Vagina (tissue), 2 donors: ENCODE measurements at regions not wholly inside any gene's neighbourhood (a gene's known extent, or its start where the extent isn't known, plus 50 kb on each side); places are given as distances from the start of the nearest gene placed in this dataset.

ENCODE experiments used
- DNase-seq, 2 donors: peaks; one replicate each; pipeline ENCODE4 v3.0.0-alpha.2; 2017; ENCODE audit errors: extremely low spot score in 2 of 2
- H3K27ac ChIP-seq: fragments of 200-600 bp; sonication (generic); one replicate; pipeline ENCODE4 v1.5.1; 2019
- H3K27me3 ChIP-seq: fragments of 200-600 bp; sonication (generic); one replicate; pipeline ENCODE4 v1.5.1; 2019
- H3K36me3 ChIP-seq, 2 donors: fragments of 200-600 bp; sonication (generic); one replicate each; pipeline ENCODE4 v1.5.1; 2017 to 2019
- H3K4me1 ChIP-seq: fragments of 200-600 bp; sonication (generic); one replicate; pipeline ENCODE4 v1.5.1; 2019
- H3K4me3 ChIP-seq, 2 donors: fragments of 200-600 bp; sonication (generic); 1 replicate in 1 of 2; 2 replicates in 1 of 2; pipeline ENCODE4 v1.5.1; 2016 to 2019
- H3K9me3 ChIP-seq: fragments of 200-600 bp; sonication (generic); one replicate; pipeline ENCODE4 v1.5.1; 2019
- POLR2A ChIP-seq, 2 donors: fragments of 450-650 bp; IDR thresholded peaks; one replicate each; pipeline ENCODE4 v1.6.1; 2017; ENCODE audit warnings: antibody characterized with exemption in 2 of 2, mild to moderate bottlenecking in 2 of 2, moderate library complexity in 2 of 2
- POLR2AphosphoS5 ChIP-seq, 2 donors: sonication (generic); formaldehyde crosslinking; IDR thresholded peaks; one replicate each; pipeline ENCODE4 v1.9.0; 2017; ENCODE audit warnings: antibody characterized with exemption in 2 of 2, mild to moderate bottlenecking in 2 of 2, low read depth in 1 of 2; ENCODE audit not compliant: insufficient read depth in 1 of 2
- intact Hi-C: fragments of 100-400 bp; cut with DNase I; formaldehyde crosslinking; loops from one replicate; pipeline ENCODE4 v1.15.1; 2023
- TF ChIP-seq, protein P1 (sequence below), 3 experiments: fragments of 450-650 bp in 2 of 3; fragments of 200-600 bp in 1 of 3; sonication (generic) in 1 of 3; IDR thresholded peaks; one replicate each; pipeline ENCODE4 v1.5.1; 2017 to 2019; ENCODE audit warnings: antibody characterized with exemption in 3 of 3, mild to moderate bottlenecking in 2 of 3, moderate library complexity in 2 of 3

DNA sequence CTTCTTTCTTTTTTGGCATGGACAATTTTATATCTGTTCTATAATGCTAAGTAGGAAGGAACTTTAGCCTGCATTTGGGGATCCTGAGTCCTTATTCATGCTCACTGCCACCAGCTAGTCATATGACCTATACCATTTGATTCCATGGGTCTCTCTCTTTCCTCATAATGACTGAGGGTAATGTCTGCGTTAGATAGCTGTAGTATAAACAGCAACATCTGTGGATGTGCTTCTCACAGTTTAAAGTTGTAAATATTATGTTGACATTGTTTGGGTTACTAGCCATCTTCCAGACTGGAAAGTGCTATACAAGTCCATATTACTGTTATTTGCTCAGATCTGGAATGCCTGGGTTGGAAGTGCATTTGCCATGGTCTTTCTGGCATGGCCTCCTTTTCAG is 274.9 kb upstream of the SEMA6D start:
- H3K9me3 ChIP-seq: no peaks in the 10 kb centered on the region
- no peak overlapping the region for H3K4me3 ChIP-seq
- intact Hi-C loops: no loop called here
- H3K36me3 ChIP-seq: no peaks in the 10 kb centered on the region
- DNase-seq: no peak
- H3K4me1 ChIP-seq: peaks cover 6% of the 10 kb centered on the region
- no peaks in the 10 kb centered on the region for H3K27me3 ChIP-seq
- no peak for TF ChIP-seq POLR2A (IDR thresholded peaks at IDR 0.05)
- TF ChIP-seq, protein P1, sequence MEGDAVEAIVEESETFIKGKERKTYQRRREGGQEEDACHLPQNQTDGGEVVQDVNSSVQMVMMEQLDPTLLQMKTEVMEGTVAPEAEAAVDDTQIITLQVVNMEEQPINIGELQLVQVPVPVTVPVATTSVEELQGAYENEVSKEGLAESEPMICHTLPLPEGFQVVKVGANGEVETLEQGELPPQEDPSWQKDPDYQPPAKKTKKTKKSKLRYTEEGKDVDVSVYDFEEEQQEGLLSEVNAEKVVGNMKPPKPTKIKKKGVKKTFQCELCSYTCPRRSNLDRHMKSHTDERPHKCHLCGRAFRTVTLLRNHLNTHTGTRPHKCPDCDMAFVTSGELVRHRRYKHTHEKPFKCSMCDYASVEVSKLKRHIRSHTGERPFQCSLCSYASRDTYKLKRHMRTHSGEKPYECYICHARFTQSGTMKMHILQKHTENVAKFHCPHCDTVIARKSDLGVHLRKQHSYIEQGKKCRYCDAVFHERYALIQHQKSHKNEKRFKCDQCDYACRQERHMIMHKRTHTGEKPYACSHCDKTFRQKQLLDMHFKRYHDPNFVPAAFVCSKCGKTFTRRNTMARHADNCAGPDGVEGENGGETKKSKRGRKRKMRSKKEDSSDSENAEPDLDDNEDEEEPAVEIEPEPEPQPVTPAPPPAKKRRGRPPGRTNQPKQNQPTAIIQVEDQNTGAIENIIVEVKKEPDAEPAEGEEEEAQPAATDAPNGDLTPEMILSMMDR (IDR thresholded peaks at IDR 0.05): no peak
- TF ChIP-seq POLR2AphosphoS5 (IDR thresholded peaks at IDR 0.05; ENCODE audit: insufficient read depth in 1 of 2, low read depth in 1 of 2): no peak
- H3K27ac ChIP-seq: no peak overlapping the region

DNA sequence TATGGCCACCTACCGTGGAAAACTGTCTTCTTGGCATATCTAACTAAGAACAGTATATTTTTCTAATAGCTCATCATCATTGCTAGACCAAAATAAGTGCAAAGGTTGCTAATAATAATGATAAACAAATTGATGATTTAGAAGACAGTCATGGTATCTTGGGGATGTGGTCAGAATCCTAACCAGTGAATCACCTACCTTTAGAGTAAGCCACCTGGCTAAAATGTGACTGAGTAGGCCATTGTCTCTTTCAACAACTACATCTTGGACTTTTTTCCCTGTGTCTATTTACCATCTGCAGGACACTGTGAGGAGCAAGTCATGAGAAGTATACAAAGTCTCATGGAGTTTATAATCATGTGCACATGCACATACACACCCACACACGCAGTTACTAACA is 273.5 kb upstream of the SEMA6D start:
- Histone ChIP-seq H3K27me3 (no peaks in the 10 kb centered on the region), H3K36me3 (no peaks in the 10 kb centered on the region), H3K9me3 (no peaks in the 10 kb centered on the region), H3K27ac (no peak overlapping the region), H3K4me3 (no peak overlapping the region), H3K4me1 (peaks cover 6% of the 10 kb centered on the region)
- TF ChIP-seq POLR2AphosphoS5 (IDR thresholded peaks at IDR 0.05; ENCODE audit: insufficient read depth in 1 of 2, low read depth in 1 of 2) (no peak), POLR2A (IDR thresholded peaks at IDR 0.05) (no peak)
- TF ChIP-seq, protein P1 (IDR thresholded peaks at IDR 0.05): no peak
- intact Hi-C loops: no loop called here
- no peak for DNase-seq

DNA sequence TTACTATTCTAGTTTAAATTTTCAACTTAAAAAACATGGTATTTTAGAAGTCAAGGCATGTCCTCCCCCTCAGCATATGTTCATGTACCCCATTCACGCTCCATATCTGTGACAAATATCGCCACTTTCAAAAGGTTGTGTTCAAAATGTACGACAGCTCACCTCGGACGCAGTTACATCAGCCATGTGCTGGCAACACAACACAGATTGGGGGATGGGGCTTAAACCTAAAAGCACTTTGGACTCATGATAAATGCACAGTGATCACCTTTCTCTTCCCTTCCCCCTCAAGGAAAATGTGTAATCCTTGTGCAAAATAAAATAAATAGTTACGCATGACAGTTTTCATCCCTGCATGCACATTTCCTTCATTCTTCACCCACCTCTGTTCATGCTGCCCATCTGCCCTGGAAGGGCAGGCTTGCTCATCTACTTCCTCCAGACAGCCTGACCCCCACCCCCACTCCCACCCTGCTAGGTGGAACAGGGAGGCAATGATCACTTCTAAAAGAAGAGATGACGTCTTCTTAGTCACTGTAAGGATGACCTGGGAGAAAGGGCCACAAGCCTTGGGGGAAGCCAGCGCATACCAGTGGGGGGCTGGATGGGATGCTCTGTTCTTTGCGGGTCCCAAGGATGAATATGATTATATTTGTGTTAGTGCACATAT is 271.4 kb upstream of the SEMA6D start:
- Histone ChIP-seq H3K27me3 (no peaks in the 10 kb centered on the region), H3K4me3 (no peak overlapping the region), H3K27ac (no peak overlapping the region), H3K36me3 (no peaks in the 10 kb centered on the region), H3K9me3 (no peaks in the 10 kb centered on the region), H3K4me1 (no peaks in the 10 kb centered on the region)
- no peak for DNase-seq
- no peak for TF ChIP-seq POLR2A (IDR thresholded peaks at IDR 0.05)
- no peak for TF ChIP-seq POLR2AphosphoS5 (IDR thresholded peaks at IDR 0.05; ENCODE audit: insufficient read depth in 1 of 2, low read depth in 1 of 2)
- TF ChIP-seq, protein P1 (IDR thresholded peaks at IDR 0.05): no peak
- intact Hi-C loops: no loop called here

DNA sequence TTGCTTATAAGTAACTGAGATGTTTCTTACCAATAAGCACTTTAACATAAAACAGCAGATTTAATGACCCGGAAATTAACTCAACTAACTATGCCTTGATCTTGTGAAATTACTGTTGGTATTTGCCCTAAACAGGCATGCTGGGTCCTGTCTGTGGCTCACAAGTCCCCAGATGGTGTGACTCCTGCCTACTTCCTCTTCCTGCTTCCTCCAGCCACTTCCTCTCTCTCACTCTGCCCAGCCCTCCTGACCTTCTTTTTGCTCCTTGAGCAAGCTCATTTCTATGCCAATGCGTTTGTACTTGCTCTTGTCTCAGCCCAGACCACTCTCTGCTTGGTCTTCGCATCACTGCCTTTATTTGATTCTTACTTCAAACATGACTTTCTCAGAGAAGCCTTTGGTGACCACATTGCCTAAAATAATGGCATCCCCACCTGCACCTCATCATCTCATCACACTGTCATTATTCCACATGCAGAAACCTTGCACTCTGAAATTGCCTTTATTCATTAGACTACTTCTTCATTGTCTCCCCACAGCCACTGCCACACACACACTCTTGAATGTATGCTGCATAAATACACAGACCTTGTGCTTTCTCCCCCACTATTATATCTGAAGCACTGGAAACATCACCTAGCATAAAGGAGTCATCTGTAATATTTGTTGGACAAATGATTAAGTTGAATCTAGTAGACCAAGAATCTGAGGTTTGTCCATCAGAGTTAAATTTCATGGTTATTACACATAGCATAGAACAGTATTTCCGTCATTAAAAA is 256.3 kb upstream of the SEMA6D start:
- Histone ChIP-seq H3K4me1 (no peaks in the 10 kb centered on the region), H3K27me3 (no peaks in the 10 kb centered on the region), H3K27ac (no peak overlapping the region), H3K4me3 (no peak overlapping the region), H3K9me3 (no peaks in the 10 kb centered on the region), H3K36me3 (no peaks in the 10 kb centered on the region)
- no peak for DNase-seq
- TF ChIP-seq POLR2A (IDR thresholded peaks at IDR 0.05): no peak
- TF ChIP-seq, protein P1 (IDR thresholded peaks at IDR 0.05): no peak
- no peak for TF ChIP-seq POLR2AphosphoS5 (IDR thresholded peaks at IDR 0.05; ENCODE audit: insufficient read depth in 1 of 2, low read depth in 1 of 2)
- intact Hi-C loops: no loop called here

DNA sequence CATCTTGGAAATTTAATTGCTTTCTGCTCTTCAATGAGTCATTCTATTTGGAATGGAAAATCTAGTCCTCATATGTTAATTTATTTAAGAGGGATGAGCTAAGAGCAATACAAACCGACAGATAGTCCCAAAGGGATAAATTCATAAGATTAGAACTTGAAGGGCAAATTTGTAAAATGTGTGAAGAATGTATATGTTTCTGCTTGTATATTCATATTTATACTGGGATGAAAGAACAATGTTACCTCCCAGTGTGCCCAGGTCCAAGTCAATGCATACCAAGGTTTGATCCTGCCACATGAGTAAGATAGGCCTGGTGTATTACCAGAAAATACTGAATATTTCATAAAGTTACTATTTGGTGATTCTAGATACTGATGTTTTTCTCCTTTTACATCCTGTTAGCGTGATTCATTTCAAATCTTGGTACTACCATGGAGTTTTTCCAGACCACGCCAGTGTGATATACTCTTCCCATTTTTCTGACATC is 255.6 kb upstream of the SEMA6D start:
- no peak for DNase-seq
- TF ChIP-seq, protein P1 (IDR thresholded peaks at IDR 0.05): no peak
- no peak for TF ChIP-seq POLR2A (IDR thresholded peaks at IDR 0.05)
- no peak for TF ChIP-seq POLR2AphosphoS5 (IDR thresholded peaks at IDR 0.05; ENCODE audit: insufficient read depth in 1 of 2, low read depth in 1 of 2)
- intact Hi-C loops: no loop called here

More for the DNA sequence above, 255.6 kb upstream of the SEMA6D start:
- no peaks in the 10 kb centered on the region for H3K4me1 ChIP-seq
- no peak overlapping the region for H3K4me3 ChIP-seq
- no peaks in the 10 kb centered on the region for H3K36me3 ChIP-seq
- no peaks in the 10 kb centered on the region for H3K27me3 ChIP-seq
- H3K9me3 ChIP-seq: no peaks in the 10 kb centered on the region
- H3K27ac ChIP-seq: no peak overlapping the region
